NCI-H345 treated with DMSO at 0.1 percent for 48 hours (cell line): ENCODE measurements at regions not wholly inside any gene's neighbourhood (a gene's known extent, or its start where the extent isn't known, plus 50 kb on each side); places are given as distances from the start of the nearest gene placed in this dataset.

Experiments used
- DNase-seq: peaks from one replicate; lab custom pipeline; 2025; ENCODE audit not compliant: unreplicated experiment; lab: John Stamatoyannopoulos, UW

- DNase-seq: no peak
Observed at GRCh38 chr15:31472636-31473384, 146.2 kb downstream of the KLF13 start.

GRCh38 chr15:31473385-31474058 is 146.9 kb downstream of the KLF13 start:
- DNase-seq: no peak

DNA sequence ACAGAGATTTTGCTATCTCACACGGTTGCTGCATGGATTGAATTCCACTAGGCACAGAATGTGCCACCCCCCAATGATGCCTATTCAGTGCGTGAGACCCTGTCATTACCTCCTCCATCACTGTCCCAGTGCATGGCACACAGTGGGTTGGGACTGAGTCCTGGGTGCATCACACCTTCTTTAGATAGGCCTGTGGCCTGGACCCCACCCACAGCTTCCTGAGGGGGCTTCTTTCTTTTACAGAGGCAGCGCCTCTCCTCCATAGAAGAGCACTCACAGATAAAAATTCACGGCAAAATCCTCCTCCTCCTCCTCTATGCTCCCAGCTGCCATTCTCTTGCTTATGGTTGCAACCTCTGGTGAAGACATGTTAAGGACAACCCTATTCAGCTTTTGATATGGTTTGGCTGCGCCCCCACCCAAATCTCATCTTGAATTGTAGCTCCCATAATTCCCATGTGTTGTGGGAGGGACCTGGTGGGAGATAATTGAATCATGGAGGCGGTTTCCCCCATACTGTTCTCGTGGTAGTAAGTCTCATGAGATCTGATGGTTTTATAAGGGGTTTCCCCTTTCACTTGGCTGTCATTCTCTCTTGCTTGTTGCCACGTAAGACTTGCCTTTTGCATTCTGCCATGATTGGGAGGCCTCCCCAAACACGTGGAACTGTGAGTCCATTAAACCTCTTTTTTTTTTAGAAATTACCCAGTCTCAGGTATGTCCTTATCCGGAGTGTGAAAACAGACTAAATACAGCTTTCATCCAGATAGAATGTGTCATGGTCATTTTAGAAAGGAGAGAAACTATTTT is 147.6 kb downstream of the KLF13 start:
- DNase-seq: no peak

DNA sequence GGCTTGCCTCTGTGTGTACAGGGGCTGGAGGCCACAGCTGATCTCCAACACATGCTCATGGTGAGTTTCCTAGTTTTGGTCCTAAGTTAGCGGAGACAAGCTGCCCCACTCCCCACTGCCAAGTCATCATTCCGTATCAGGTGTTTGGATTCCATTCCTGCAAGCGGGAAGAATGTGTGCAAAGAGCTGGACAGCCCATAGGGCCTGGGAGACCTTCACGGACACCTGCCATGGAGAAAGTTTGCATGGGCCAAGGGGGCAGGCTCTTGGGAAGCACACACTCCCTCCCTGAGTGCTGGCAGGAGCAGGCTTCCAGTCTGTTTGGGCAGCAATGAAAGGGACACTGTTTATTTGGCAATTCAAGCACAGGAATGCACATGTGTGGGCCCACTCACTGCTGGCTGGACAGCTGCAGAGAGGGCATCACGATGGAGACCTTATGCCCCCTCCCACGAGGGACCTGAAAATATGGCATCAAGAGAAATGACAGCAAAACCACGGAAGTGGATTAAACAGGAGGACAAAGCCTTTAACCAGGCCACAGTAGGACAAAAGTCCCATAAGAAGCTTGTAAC is 149.7 kb downstream of the KLF13 start:
- no peak for DNase-seq

- DNase-seq: no peak
Observed at GRCh38 chr15:31476866-31477265, 150.2 kb downstream of the KLF13 start.

DNA sequence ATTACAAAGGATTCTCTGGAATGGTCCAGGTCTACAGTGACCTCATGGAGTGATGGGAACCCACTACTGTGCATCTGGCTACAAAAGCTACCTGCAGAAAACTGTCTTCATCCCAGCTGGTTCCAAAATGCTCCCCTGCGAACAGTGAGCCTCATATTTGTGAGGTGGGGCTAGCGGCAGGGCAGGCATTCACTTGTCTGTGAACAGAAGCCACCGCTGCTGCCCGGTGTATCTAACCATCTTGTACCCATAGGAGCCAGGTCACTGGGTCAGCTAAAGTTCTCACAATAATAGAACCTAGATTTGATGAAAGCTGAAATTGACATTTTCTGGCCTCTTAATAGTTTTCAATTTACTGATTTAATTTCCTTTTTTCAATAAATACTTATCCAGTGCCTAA is 150.7 kb downstream of the KLF13 start:
- no peak for DNase-seq

DNA sequence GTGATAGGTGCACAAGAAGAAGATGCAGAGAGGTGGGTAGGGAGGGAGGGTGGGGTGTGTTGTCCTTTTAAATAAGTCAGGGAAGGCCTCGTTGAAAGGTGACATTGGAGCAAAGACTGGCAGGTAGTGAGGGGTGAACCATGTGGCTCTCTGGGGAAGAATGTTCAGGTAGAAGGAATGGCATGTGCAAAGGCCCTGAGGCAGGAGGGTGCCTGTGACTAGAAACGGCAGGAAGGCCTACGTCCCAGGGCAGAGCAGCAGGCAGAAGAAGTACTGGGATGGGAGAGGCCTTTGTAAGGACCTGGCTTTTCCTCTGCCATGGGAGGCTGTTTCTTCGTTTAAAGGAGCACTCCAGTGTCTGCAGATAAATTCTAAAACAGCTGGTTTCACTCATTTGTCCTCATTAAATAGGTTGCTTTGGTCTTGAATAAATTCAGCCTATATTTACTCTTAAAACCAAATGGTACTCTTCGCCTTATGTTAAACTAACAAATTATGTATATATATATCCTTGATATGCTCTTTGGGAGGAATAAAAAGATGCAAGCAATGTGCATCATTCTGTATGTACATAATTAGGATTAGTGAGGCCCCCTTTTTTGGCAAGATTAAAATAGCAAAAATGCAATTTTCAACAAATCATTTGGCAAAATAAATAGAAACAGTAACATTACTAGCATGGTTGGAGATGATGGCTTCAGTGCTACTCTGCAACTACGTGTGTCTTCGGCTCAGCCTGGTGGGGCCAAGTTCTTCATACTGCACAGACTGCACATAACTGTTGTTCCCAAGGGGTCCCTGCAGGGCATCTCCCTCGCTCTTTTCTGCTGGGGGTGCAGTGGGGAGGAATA is 151.4 kb downstream of the KLF13 start:
- DNase-seq: no peak

DNA sequence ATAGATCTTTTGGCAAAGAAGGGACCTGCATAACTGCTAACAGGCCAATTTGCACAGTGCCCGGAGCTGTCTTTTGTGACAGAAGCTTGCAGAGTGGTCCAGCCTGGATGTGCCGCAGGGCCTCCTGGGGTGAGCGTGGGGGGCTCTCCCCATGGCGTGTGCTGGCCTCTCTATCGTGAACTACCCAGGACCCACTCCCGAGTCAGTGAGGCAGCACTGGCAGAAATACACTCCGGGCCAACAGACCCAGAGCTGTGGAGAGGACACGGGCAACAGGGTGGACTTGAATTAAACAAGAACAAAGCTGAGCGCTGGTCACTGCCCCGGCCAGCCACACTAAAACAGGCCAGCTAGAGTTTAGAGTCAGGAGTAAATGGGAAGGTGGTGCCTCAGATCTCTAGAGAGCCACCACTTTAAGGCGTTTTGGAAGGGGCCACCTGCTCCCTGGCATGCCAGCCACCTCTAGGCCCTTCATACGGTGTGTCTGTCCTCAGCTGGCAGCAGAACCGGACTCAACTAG is 152.1 kb downstream of the KLF13 start:
- no peak for DNase-seq

DNA sequence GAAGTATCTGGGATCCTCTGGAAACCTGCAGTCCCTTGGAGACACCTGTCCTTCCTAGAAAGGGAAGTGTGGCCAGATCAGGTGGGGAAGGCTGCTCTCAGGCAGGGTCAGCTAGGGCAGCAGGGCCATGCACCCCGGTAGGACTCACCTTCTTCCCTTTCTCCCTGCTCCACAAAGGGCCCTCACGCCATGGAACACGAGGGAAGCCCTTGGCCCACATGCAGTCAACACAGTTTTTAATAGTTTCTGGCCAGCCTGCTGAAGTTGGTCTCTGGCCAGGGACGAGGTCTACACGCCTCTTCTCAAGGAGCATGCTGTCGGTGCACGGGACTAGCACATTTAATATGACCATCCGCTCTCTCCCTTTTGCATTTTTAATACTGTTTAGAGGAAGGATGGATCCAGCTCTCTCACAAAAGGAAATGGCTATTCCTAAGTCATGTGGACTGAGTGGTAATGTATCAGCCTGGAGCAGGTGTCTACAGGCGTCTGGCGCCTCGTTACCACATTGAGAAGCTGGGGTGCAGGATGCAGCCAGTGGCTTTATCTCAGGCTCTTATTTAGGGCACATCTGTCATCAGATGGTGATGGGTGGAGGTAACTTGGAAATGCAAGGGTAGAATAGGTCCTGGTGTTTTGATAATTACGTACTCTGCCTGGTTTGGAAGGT is 153.9 kb downstream of the KLF13 start:
- DNase-seq: no peak

DNA sequence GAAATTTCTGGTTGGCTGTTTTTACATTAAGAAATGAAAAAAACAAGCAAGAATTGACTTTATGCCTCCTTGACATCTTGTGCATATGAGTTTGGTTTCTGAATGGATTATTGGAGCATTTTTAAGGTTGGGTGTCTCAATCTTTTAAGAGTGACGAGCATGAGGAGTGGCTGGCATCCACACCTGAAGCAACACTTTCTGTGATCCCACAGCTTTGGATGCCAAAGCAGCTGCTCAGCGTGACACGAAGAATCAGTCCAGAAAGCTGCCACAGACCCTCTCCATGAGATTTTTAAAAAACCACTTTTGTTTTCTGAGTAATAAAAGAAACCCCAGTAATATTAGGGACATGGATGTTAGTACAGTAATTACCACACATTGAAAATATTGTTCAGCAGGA is 154.5 kb downstream of the KLF13 start:
- DNase-seq: no peak

GRCh38 chr15:31482122-31482922 is 155.7 kb downstream of the KLF13 start:
- DNase-seq: no peak

DNA sequence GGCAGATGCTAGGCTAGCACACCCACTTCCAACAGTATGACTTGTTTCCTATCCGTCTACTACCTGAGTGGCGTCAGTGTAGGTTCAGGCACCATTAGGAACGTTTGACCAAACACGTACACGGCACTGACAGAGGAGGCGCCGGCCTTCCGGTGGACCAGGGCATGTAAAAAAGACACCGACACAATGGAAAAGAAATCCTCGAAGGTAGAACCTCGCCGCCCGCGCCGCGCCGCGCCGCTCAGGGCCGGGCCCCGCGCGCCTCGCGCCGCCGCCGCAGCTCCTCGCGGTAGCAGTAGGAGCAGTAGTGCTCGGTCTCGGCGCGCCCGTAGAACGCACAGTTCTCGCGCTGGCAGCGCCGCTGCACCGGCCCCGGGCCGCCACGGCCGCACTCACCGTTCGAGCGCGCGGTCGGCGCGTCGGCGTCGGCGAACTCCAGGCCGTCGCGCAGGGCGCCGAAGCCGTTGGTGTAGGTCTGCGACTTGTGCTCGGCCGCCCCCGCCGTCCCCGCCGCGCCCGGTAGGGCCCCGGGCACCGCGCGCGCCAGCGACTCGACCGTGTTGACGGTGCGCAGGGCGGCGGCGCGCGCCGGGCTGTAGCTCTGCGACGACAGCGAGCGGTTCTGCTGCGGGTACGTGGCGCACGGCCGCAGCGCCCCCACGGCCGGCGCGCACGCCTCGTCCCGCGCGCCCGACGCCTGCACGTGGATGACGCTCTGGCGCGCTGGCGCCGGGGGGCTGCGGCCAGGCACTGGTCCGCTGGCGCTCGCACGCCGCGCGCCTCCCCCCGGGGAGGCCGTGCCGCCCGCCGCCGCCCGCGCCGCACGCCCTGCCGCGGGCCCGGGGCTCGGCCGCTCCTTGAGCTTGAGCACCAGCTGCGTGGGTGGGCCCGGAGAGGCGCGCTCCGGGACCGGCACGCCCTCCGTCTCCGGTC is 156.7 kb downstream of the KLF13 start:
- no peak for DNase-seq

DNA sequence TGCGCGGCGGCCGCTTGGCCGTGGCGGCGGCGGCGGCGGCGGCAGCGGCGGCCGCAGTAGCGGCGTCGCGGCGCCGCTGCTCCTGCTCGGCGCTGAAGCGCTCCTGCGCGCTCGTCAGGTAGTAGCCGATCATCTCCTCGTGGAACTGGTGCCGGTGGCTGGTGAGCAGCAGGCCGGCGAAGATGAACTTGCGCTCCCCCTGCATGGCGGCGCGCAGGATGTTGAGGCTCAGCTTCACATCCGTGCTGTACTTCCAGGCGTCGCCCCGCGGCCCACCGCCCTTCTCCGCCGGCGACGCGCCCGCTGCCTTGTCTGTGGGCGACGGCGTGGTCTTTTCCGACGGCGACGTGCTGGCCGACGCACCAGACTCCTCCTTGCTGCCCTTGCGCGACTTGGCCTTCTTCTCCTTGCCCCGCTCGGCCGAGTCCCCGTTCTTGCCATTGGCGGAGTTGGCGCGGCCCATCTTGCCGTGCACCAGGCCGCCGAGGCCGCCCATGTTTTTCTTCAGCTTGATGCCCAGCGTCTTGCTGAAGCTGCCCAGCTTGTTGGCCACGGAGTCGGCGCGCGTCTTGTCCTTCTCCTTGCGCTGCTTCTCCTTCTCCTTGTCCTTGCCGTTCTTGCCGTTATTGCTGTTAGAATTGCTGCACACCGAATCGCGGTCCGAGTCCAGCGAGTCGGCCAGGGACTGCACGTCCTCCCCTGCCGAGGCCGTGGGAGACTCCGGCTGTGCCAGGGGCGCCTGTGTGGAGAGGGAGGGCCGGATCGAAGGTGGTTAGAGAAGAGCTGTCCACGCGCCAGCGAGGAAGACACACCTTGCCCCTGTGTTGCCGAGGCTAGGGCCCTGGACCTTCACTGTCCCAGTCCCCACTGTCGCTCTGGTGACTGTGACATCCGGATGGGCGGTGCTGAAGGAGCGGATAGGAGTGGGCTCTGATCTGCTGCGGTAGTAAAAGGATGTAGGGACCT is 157.6 kb downstream of the KLF13 start:
- DNase-seq: no peak

DNA sequence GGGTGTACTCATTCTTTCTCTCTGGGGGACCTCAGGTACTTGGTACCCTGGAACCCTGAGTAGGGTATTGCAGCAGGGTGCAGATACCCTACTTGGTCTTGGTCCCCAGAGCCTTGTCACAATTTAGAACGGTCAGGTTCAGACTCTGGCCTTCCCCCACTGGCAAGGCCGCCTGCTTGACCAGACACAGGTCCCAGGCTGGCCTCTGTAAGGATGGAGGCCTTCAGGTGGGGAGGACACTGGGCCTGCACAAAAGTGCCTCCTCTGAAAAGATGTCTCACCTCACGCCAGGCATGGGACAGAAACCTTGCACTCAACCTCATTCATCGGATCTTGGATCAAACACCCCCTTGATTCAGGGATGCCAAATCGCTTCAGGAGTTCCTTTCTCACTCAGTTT is 158.4 kb downstream of the KLF13 start:
- DNase-seq: no peak

- no peak for DNase-seq
Observed at GRCh38 chr15:31485431-31485830, 158.8 kb downstream of the KLF13 start.

DNA sequence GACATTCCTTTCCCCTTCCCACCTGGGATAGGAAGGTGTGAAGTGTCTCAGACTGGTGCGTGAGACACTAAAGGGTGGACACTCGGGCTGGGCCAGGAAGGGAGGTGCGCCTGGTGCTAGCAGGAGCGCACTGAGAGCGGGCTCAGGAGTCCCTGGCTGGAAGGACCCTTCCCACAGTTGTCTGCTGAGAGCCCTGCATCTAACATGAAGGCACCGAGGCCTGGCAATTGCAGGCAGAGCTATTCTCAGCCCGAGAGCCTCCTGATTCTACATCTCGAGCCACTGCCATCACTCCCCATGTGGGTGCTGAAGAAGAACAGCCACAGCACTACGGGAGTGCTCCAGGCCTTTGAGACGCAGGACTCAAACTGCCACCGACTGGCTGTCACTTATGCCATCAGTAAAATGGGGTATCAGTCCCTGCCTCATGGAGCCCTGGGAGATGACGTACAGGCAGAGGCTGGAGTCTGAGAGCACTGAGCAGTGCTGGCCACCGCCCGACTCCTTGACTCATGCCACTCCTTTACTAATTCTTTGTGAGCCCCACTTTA is 159.4 kb downstream of the KLF13 start:
- no peak for DNase-seq

- DNase-seq: no peak
Observed at GRCh38 chr15:31486506-31486905, 159.9 kb downstream of the KLF13 start.
